GM12875 (cell line): ENCODE measurements at regions not wholly inside any gene's neighbourhood (a gene's known extent, or its start where the extent isn't known, plus 50 kb on each side); places are given as distances from the start of the nearest gene placed in this dataset.

Experiments used
- H3K4me3 ChIP-seq: one replicate; pipeline ENCODE4 v1.5.1; 2011; ENCODE audit warnings: low read depth, low read length, control low read depth
- CTCF ChIP-seq: IDR thresholded peaks from 2 replicates; pipeline ENCODE4 v1.5.1; 2011; ENCODE audit warnings: low read depth, mild to moderate bottlenecking, control low read depth, inconsistent platforms, low read length, moderate library complexity, borderline replicate concordance; ENCODE audit not compliant: insufficient read depth

- no peak for TF ChIP-seq CTCF
- no peak overlapping the region for H3K4me3 ChIP-seq
Measured at GRCh38 chr14:97760050-97760449, 962.9 kb downstream of the VRK1 start.

- no peak for TF ChIP-seq CTCF
- no peak overlapping the region for H3K4me3 ChIP-seq
Measured at GRCh38 chr14:97762386-97762785, 965.2 kb downstream of the VRK1 start.

- H3K4me3 ChIP-seq = no peak overlapping the region
- no peak for TF ChIP-seq CTCF
Measured at GRCh38 chr14:97771340-97772045, 974.3 kb downstream of the VRK1 start.

GRCh38 chr14:97773598-97773997 lies 976.4 kb downstream of the VRK1 start:
- H3K4me3 ChIP-seq = no peak overlapping the region
- TF ChIP-seq CTCF = no peak

- H3K4me3 ChIP-seq = no peak overlapping the region
- no peak for TF ChIP-seq CTCF
Measured at GRCh38 chr14:97776890-97777558, 979.8 kb downstream of the VRK1 start.

- no peak overlapping the region for H3K4me3 ChIP-seq
- TF ChIP-seq CTCF = no peak
Measured at GRCh38 chr14:97777622-97778355, 980.6 kb downstream of the VRK1 start.
